ENCODE measurements at regions not wholly inside any gene's neighbourhood (a gene's known extent, or its start where the extent isn't known, plus 50 kb on each side); places are given as distances from the start of the nearest gene placed in this dataset.

- TF ChIP-seq, protein P1, sequence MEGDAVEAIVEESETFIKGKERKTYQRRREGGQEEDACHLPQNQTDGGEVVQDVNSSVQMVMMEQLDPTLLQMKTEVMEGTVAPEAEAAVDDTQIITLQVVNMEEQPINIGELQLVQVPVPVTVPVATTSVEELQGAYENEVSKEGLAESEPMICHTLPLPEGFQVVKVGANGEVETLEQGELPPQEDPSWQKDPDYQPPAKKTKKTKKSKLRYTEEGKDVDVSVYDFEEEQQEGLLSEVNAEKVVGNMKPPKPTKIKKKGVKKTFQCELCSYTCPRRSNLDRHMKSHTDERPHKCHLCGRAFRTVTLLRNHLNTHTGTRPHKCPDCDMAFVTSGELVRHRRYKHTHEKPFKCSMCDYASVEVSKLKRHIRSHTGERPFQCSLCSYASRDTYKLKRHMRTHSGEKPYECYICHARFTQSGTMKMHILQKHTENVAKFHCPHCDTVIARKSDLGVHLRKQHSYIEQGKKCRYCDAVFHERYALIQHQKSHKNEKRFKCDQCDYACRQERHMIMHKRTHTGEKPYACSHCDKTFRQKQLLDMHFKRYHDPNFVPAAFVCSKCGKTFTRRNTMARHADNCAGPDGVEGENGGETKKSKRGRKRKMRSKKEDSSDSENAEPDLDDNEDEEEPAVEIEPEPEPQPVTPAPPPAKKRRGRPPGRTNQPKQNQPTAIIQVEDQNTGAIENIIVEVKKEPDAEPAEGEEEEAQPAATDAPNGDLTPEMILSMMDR (IDR thresholded peaks at IDR 0.05): no peak
- TF ChIP-seq POLR2A (IDR thresholded peaks at IDR 0.05): no peak
Measured at GRCh38 chr4:17030543-17030942, 132.1 kb upstream of the LDB2 start.
